H9 (cell line): ENCODE measurements at regions not wholly inside any gene's neighbourhood (a gene's known extent, or its start where the extent isn't known, plus 50 kb on each side); places are given as distances from the start of the nearest gene placed in this dataset.

ENCODE experiments used
- DNase-seq: peaks from one replicate; pipeline ENCODE4 v3.0.0-alpha.2; 2017
- H2AFZ ChIP-seq: one replicate; pipeline ENCODE4 v1.6.1; 2013; ENCODE audit warnings: mild to moderate bottlenecking, low read length, control low read depth, moderate library complexity
- H2AK5ac ChIP-seq: 2 replicates; pipeline ENCODE4 v1.6.1; 2013; ENCODE audit warnings: low read length, control low read depth, mixed read lengths; ENCODE audit not compliant: insufficient read length
- H2BK120ac ChIP-seq: one replicate; pipeline ENCODE4 v1.6.1; 2013; ENCODE audit warnings: low read depth, mild to moderate bottlenecking, low read length, control low read depth, inconsistent platforms; ENCODE audit not compliant: poor library complexity, severe bottlenecking
- H2BK12ac ChIP-seq: 2 replicates; pipeline ENCODE4 v1.6.1; 2013; ENCODE audit warnings: low read length, control low read depth, mixed read lengths, low read depth; ENCODE audit not compliant: insufficient read length
- H2BK15ac ChIP-seq: 2 replicates; pipeline ENCODE4 v1.6.1; 2013; ENCODE audit warnings: low read depth, low read length, control low read depth
- H2BK20ac ChIP-seq: one replicate; pipeline ENCODE4 v1.6.1; 2013; ENCODE audit warnings: low read depth, mild to moderate bottlenecking, low read length, control low read depth, inconsistent platforms; ENCODE audit not compliant: poor library complexity, severe bottlenecking
- H2BK5ac ChIP-seq: 2 replicates; pipeline ENCODE4 v1.6.1; 2013; ENCODE audit warnings: low read length, control low read depth, mixed read lengths; ENCODE audit not compliant: insufficient read length
- H3K14ac ChIP-seq: 2 replicates; pipeline ENCODE4 v1.6.1; 2013; ENCODE audit warnings: low read length, control low read depth; ENCODE audit not compliant: insufficient read depth
- H3K18ac ChIP-seq: 2 replicates; pipeline ENCODE4 v1.6.1; 2013; ENCODE audit warnings: low read depth, mild to moderate bottlenecking, mixed read lengths, low read length, control low read depth; ENCODE audit not compliant: insufficient read length
- H3K23ac ChIP-seq: 2 replicates; pipeline ENCODE4 v1.6.1; 2013; ENCODE audit warnings: low read length, control low read depth, mixed read lengths, low read depth; ENCODE audit not compliant: insufficient read length
- H3K23me2 ChIP-seq: 2 replicates; pipeline ENCODE4 v1.6.1; 2013; ENCODE audit warnings: low read depth, mild to moderate bottlenecking, mixed read lengths, low read length, control low read depth; ENCODE audit not compliant: insufficient read length, poor library complexity, severe bottlenecking
- H3K27ac ChIP-seq: 2 replicates; pipeline ENCODE4 v1.5.1; 2013; ENCODE audit warnings: low read length, control low read depth, mixed read lengths, low read depth; ENCODE audit not compliant: insufficient read length
- H3K27me3 ChIP-seq: 2 replicates; pipeline ENCODE4 v1.6.1; 2013; ENCODE audit warnings: low read length, control low read depth, inconsistent platforms; ENCODE audit not compliant: insufficient read depth
- H3K4ac ChIP-seq: 2 replicates; pipeline ENCODE4 v1.6.1; 2013; ENCODE audit warnings: low read depth, mild to moderate bottlenecking, control low read depth, inconsistent platforms, low read length, moderate library complexity
- H3K4me1 ChIP-seq: 2 replicates; pipeline ENCODE4 v1.6.1; 2013; ENCODE audit warnings: low read length, control low read depth, inconsistent platforms; ENCODE audit not compliant: insufficient read depth
- H3K4me2 ChIP-seq: 2 replicates; pipeline ENCODE4 v1.6.1; 2013; ENCODE audit warnings: low read length, control low read depth, mixed read lengths; ENCODE audit not compliant: insufficient read length, insufficient read depth
- H3K56ac ChIP-seq: 2 replicates; pipeline ENCODE4 v1.6.1; 2013; ENCODE audit warnings: low read depth, mild to moderate bottlenecking, mixed read lengths, low read length, control low read depth; ENCODE audit not compliant: insufficient read length
- H3K79me1 ChIP-seq: 2 replicates; pipeline ENCODE4 v1.6.1; 2013; ENCODE audit warnings: low read depth, mild to moderate bottlenecking, moderate library complexity, low read length, control low read depth, inconsistent platforms; ENCODE audit not compliant: insufficient read depth, poor library complexity, severe bottlenecking
- H3K79me2 ChIP-seq: 2 replicates; pipeline ENCODE4 v1.6.1; 2013; ENCODE audit warnings: low read length, control low read depth, inconsistent platforms; ENCODE audit not compliant: insufficient read depth
- H3K9ac ChIP-seq: 2 replicates; pipeline ENCODE4 v1.6.1; 2013; ENCODE audit warnings: low read length, control low read depth, mixed read lengths; ENCODE audit not compliant: insufficient read length; ENCODE audit errors: extremely low read depth
- H3K9me3 ChIP-seq: one replicate; pipeline ENCODE4 v1.6.1; 2013; ENCODE audit warnings: low read depth, low read length, inconsistent platforms; ENCODE audit not compliant: control insufficient read depth
- H3T11ph ChIP-seq: one replicate; pipeline ENCODE4 v1.6.1; 2013; ENCODE audit warnings: mild to moderate bottlenecking, low read length, control low read depth, inconsistent platforms
- H4K20me1 ChIP-seq: one replicate; pipeline ENCODE4 v1.6.1; 2013; ENCODE audit not compliant: control insufficient read depth, insufficient read length, insufficient read depth
- H4K5ac ChIP-seq: 2 replicates; pipeline ENCODE4 v1.6.1; 2013; ENCODE audit warnings: low read depth, mild to moderate bottlenecking, mixed read lengths, low read length, control low read depth; ENCODE audit not compliant: insufficient read length
- H4K8ac ChIP-seq: replicated peaks from 2 replicates; pipeline ENCODE4 v1.6.1; 2013; ENCODE audit warnings: low read length, control low read depth, mixed read lengths, low read depth; ENCODE audit not compliant: insufficient read length
- H4K91ac ChIP-seq: 2 replicates; pipeline ENCODE4 v1.6.1; 2013; ENCODE audit warnings: low read depth, mild to moderate bottlenecking, moderate library complexity, mixed read lengths, low read length, control low read depth; ENCODE audit not compliant: insufficient read length
- H3K27ac Mint-ChIP-seq, 3 experiments: 2 replicates in 2 of 3; 3 replicates in 1 of 3; pipeline ENCODE4 v1.8.0; 2020 to 2021; ENCODE audit warnings: mixed read lengths in 3 of 3, mild to moderate bottlenecking in 1 of 3, moderate library complexity in 1 of 3
- H3K27me3 Mint-ChIP-seq: 2 replicates; pipeline ENCODE4 v1.8.0; 2021; ENCODE audit warnings: low read depth, mild to moderate bottlenecking, moderate library complexity, mixed read lengths
- H3K36me3 Mint-ChIP-seq, 3 experiments: 2 replicates in 2 of 3; 3 replicates in 1 of 3; pipeline ENCODE4 v1.8.0; 2020 to 2021; ENCODE audit warnings: low read depth in 3 of 3, mixed read lengths in 3 of 3; ENCODE audit not compliant: insufficient read depth in 1 of 3
- H3K4me1 Mint-ChIP-seq, 2 experiments: 2 replicates each; pipeline ENCODE4 v1.8.0; 2020; ENCODE audit warnings: mixed read lengths in 2 of 2
- H3K4me3 Mint-ChIP-seq, 2 experiments: 2 replicates in 1 of 2; 3 replicates in 1 of 2; pipeline ENCODE4 v1.8.0; 2020 to 2021; ENCODE audit warnings: mild to moderate bottlenecking in 2 of 2, mixed read lengths in 2 of 2, moderate library complexity in 1 of 2
- H3K9me3 Mint-ChIP-seq, 2 experiments: 2 replicates in 1 of 2; 3 replicates in 1 of 2; pipeline ENCODE4 v1.8.0; 2020; ENCODE audit warnings: mild to moderate bottlenecking in 2 of 2, mixed read lengths in 2 of 2, moderate library complexity in 1 of 2
- WGBS: extraction: QIAGEN DNeasy Blood & Tissue Kit; methylation state at CpG from one replicate; pipeline ENCODE4 v1.1.7; 2013; ENCODE audit warnings: missing lambda C conversion rate, low lambda C conversion rate, mixed read lengths; ENCODE audit not compliant: insufficient read length; ENCODE audit errors: extremely low coverage; 5-methylcytosine and 5-hydroxymethylcytosine counted together
- TF ChIP-seq, protein P1 (sequence below): fragments of 200-600 bp; sonication (generic); conservative IDR thresholded peaks from 3 replicates; pipeline ENCODE4 v1.8.0; 2021; ENCODE audit warnings: antibody characterized with exemption, mild to moderate bottlenecking

DNA sequence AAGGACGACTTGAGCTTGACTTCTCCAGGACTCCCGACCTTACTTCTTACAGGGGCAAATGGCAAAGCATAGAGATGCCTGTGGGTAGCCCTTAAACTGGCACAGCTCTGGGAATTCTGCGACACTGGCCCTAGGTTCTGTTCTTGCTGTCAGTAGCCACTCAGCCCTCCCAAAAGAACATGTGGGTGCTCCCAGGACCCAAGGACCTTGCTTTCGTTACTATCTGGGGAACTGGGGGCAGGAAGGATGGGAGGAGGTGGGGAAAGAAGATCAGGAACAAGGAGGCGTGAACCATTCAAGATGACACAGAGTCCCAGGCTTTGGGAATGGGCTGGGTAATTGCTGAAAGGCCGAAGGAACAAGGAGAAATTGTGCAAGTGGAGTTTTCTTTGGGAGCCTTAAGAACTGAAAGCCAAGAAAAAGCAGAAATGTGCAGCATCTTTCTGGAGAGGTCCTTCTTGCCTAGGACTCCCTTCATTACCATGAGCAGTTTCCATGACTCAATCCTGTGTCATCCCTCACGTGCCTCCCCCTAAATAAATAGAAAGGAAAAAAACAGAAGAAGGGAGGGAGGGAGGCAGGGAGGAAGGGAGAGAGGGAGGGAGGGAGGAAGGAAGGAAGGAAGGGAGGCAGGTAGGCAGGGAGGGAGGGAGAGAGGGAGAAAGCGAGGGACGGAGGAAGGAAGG, 284.6 kb upstream of the FOXQ1 start:
- no peaks in the 10 kb centered on the region for H3K9me3 ChIP-seq
- no peak overlapping the region for H2BK20ac ChIP-seq
- TF ChIP-seq, protein P1, sequence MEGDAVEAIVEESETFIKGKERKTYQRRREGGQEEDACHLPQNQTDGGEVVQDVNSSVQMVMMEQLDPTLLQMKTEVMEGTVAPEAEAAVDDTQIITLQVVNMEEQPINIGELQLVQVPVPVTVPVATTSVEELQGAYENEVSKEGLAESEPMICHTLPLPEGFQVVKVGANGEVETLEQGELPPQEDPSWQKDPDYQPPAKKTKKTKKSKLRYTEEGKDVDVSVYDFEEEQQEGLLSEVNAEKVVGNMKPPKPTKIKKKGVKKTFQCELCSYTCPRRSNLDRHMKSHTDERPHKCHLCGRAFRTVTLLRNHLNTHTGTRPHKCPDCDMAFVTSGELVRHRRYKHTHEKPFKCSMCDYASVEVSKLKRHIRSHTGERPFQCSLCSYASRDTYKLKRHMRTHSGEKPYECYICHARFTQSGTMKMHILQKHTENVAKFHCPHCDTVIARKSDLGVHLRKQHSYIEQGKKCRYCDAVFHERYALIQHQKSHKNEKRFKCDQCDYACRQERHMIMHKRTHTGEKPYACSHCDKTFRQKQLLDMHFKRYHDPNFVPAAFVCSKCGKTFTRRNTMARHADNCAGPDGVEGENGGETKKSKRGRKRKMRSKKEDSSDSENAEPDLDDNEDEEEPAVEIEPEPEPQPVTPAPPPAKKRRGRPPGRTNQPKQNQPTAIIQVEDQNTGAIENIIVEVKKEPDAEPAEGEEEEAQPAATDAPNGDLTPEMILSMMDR = no peak
- no peak overlapping the region for H3T11ph ChIP-seq
- no peak overlapping the region for H2BK15ac ChIP-seq
- Mint-ChIP-seq H3K4me3 (no peak overlapping the region; a peak in 1 of 5 replicates), H3K27ac (no peak overlapping the region), H3K9me3 (peaks cover 4 to 14% of the 10 kb centered on the region in 2 experiments), H3K27me3 (peaks cover 38% of the 10 kb centered on the region), H3K36me3 (peaks cover 0 to 7% (median 4%) of the 10 kb centered on the region in 3 experiments; a peak in 2 of 7 replicates), H3K4me1 (peaks cover 21 to 35% of the 10 kb centered on the region in 2 experiments)
- no peak overlapping the region for H3K4me2 ChIP-seq
- H4K91ac ChIP-seq = no peak overlapping the region
- H3K9ac ChIP-seq = no peak overlapping the region
- H3K18ac ChIP-seq = no peak overlapping the region
- H3K79me1 ChIP-seq = no peaks in the 10 kb centered on the region
- no peak overlapping the region for H4K8ac ChIP-seq
- H4K5ac ChIP-seq = no peak overlapping the region
- no CpG with 5 or more reads among the region's 9 CpGs for WGBS
- H2BK120ac ChIP-seq = no peak overlapping the region
- no peak overlapping the region for H2BK12ac ChIP-seq
- H2AK5ac ChIP-seq = no peak overlapping the region
- H3K27me3 ChIP-seq = no peaks in the 10 kb centered on the region
- H3K79me2 ChIP-seq = no peaks in the 10 kb centered on the region
- H3K23ac ChIP-seq = no peak overlapping the region
- no peaks in the 10 kb centered on the region for H3K23me2 ChIP-seq
- DNase-seq = no peak
- H4K20me1 ChIP-seq = no peaks in the 10 kb centered on the region
- H2AFZ ChIP-seq = no peak overlapping the region
- H3K14ac ChIP-seq = no peak overlapping the region; the same call in 1 of the 2 replicates
- H3K27ac ChIP-seq = no peak overlapping the region
- H3K56ac ChIP-seq = no peak overlapping the region
- no peak overlapping the region for H2BK5ac ChIP-seq
- peaks cover 2% of the 10 kb centered on the region; the same call in 1 of the 2 replicates for H3K4me1 ChIP-seq
- no peak overlapping the region for H3K4ac ChIP-seq
